GM04504 (cell line): ENCODE measurements at regions not wholly inside any gene's neighbourhood (a gene's known extent, or its start where the extent isn't known, plus 50 kb on each side); places are given as distances from the start of the nearest gene placed in this dataset.
"Not testable (repeated sequence)": the region's sequence is repeated elsewhere in the genome, so short reads cannot be mapped to it uniquely, and the experiment has no call there.

ENCODE experiments used
- DNase-seq: peaks from one replicate; pipeline ENCODE4 v3.0.0-alpha.2; 2012; ENCODE audit warnings: low read depth

DNA sequence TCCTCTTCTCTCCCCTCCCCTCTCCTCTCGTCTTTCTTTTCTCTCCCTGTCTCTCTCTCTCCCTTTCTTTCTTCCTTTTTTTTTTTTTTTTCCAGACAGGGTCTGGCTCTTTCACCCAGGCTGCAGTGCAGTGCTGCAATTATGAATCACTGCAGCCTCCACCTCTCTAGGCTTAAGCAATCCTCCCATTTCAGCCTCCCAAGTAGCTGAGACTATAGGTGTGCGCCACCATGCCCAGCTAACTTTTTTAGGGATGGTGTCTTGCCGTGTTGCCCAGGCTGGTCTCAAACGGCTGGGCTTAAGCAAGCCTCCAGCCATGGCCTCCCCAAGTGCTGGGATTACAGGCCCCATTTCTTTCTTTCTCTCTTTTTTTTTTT is 59.9 kb upstream of the NCOA3 start:
- no peak for DNase-seq

DNA sequence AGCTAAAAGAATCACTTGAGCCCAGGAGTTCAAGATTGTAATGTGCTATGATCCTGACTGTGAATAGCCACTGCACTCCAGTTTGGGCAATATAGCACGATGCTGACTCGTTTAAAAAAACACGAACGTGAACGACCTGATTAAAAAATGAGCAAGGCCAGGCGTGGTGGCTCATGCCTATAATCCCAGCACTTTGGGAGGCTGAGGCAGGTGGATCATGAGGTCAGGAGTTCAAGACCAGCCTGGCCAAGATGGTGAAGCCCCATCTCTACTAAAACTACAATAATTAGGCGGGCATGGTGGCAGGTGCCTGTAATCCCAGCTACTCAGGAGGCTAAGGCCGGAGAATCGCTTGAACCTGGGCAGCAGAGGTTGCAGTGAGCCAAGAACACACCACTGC is 58.6 kb upstream of the NCOA3 start:
- DNase-seq, result not testable (repeated sequence)

DNA sequence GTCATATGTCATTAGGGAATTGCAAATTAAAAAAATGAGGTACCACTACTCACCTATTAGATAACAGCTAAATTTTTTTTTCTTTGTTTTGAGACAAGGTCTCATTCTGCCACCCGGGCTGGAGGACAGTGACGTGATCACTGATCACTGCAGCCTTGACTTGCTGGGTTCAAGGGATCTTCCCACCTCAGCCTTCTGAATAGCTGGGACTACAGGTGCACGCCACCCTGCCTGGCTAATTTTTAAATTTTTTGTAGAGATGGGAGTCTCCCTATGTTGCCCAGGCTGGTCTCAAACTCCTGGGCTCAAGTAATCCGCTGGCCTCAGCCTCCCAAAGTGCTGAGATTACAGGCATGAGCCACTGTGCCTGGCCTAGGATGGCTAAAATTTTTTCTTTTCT is 57.1 kb upstream of the NCOA3 start:
- DNase-seq, result no peak

DNA sequence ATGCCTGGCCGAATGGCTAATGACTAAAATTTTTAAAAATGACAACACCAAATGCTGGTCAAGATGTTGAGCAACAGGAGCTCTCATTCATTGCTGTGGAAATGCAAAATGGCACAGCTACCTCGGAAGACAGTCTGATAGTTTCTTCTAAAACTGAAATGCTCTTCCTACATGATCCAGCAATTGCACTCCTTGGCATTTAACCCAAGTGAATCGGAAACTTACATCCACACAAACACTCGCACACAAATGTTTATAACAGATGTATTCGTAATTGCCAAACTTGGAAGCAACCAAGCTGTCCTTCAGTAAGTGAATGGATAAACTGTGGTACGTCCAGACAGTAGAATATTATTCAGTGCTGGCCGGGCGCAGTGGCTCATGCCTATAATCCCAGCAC is 56.4 kb upstream of the NCOA3 start:
- DNase-seq, result no peak

DNA sequence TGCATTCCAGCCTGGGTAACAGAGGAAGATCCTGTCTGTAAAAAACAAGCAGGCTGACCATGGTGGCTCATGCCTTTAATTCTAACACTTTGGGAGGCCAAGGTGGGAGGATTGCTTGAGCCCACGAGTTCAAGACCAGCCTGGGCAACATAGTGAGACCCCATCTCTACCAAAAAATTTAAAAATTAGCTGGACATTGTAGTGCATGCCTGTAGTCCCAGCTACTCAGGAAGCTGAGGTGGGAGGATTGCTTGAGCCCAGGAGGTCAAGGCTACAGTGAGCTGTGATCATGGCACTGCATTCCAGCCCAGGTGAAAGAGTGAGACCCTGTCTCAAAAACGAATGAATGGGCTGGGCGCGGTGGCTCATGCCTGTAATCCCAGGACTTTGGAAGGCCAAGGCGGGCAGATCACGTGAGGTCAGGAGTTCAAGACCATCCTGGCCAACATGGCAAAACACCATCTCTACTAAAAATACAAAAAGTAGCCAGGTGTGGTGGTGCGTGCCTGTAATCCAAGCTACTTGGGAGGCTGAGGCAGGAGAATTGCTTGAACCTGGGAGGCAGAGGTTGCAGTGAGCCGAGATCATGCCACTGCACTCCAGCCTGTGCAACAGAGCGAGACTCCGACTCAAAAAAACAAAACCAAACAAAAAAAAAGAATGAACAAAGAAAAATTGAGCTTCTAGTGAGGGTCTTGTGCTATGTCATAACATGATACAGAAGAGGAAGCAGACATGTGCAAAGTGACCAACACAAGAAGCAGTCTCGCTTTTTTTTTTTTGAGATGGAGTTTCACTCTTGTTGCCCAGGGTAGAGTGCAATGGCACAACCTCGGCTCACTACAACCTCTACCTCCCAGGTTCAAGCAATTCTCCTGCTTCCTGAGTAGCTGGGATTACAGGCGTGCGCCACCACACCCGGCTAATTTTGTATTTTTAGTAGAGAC is 54.1 kb upstream of the NCOA3 start:
- not testable (repeated sequence) for DNase-seq

DNA sequence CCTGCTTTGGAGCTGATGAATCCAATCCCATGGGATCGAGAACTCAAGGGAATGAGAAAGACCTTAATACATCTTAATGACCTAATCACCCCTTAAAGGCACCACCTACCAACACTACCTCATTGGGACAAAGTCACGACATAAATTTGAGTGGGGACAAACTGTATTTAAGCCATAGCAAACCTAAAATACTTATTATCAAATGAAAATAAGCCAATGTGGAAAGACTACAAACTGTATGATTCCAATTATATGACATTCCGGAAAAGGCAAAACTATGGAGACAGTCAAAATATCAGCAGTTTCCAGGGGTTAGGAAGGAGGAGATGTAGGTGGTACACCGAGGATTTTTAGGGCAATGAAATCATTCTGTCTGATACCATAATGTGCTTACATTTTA is 53.3 kb upstream of the NCOA3 start:
- DNase-seq, result no peak

DNA sequence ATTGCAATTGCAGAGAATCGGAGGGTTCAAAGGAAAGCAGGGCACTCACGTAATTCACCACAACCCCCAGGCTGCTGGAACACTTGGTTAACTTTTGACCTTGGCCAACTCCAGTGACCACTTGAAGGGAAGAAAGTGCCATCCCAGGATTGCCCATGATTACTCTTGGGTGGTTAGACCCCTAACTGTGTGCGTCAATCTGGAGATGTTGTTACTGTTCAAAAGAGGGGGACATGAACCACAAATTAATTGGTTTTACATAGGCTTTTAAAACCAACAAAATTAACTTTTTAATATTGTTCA is 50.1 kb upstream of the NCOA3 start:
- DNase-seq, result no peak
